DMS79 treated with DMSO at 0.1 percent for 48 hours (cell line): ENCODE measurements at regions not wholly inside any gene's neighbourhood (a gene's known extent, or its start where the extent isn't known, plus 50 kb on each side); places are given as distances from the start of the nearest gene placed in this dataset.
"Not testable (repeated sequence)": the region's sequence is repeated elsewhere in the genome, so short reads cannot be mapped to it uniquely, and the experiment has no call there.

ENCODE experiments used
- DNase-seq: peaks from one replicate; lab custom pipeline; 2025; lab: John Stamatoyannopoulos, UW

GRCh38 chr16:60392380-60392779, 1643.9 kb downstream of the CDH8 start:
- no peak for DNase-seq

DNA sequence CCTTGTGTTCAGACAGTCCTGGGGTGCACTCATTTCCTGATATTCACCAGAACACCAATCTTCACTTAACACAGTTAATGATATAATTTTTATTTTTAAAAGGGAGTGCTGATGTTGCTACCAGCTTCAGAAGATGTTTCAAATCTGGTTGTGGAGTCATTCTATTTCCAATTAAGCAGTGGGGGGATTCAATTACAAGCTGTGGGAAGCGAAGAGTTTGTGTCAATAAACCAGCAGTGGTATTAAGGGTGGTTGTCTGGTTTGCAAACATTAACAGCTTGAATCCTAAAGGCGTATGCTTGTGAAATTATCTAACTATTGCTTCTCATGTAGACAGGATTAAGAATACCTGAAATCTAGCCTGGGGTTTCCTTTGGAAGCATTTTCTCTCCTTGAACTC, 1637.5 kb upstream of the GOT2 start:
- no peak for DNase-seq

- DNase-seq = no peak
Measured at GRCh38 chr16:60367739-60368138, 1633.6 kb upstream of the GOT2 start.

DNA sequence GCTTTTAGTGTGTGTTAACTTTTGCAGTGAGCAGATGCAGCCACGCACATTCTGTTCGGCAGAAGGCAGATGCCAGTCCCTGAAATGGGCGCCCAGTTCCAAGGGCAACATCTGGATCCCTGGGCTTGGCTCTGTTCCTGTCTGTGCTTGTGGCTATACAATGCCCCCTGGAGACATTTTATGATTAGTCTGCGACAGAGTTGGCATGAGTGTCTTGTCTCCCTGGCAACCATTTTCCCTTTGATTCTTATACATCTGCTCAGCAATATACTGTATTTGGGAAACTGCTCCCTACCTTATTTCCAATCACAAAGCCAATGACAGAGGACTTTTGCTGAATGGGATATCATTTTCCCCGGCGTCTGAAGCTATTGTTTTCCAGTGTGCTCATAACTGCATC, 1629.5 kb upstream of the GOT2 start:
- DNase-seq = peak; percentile 18

DNA sequence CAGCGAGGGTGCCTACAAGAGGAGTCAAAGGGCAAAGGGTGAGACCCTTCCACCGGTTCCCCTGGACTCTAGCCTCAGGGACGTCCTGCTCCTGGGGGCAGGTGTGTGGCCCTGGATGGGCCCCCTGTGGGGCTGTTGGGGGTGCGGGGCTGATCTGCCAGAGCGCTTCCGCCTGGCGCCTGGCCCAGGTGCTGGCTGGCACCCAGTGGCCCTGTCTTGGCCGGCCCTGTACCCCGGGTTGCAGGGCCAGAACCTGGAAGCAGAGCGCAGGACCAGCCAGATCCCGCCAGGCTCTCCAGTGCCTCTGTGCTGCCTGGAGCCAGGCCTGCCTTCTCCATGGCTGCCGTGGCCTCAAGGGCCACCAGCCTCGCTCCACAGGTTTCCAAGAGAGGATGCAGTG, 1625.8 kb upstream of the GOT2 start:
- not testable (repeated sequence) for DNase-seq

- DNase-seq = not testable (repeated sequence)
Measured at GRCh38 chr16:60359412-60359811, 1625.3 kb upstream of the GOT2 start.

- not testable (repeated sequence) for DNase-seq
Measured at GRCh38 chr16:60357876-60358522, 1623.9 kb upstream of the GOT2 start.

- DNase-seq = no peak
Measured at GRCh38 chr16:60346256-60346655, 1612.1 kb upstream of the GOT2 start.

GRCh38 chr16:60337671-60338070, 1603.6 kb upstream of the GOT2 start:
- DNase-seq = peak; percentile 1

GRCh38 chr16:60331168-60331567, 1597.1 kb upstream of the GOT2 start:
- DNase-seq = no peak

GRCh38 chr16:60329108-60329507, 1595.0 kb upstream of the GOT2 start:
- DNase-seq = no peak

DNA sequence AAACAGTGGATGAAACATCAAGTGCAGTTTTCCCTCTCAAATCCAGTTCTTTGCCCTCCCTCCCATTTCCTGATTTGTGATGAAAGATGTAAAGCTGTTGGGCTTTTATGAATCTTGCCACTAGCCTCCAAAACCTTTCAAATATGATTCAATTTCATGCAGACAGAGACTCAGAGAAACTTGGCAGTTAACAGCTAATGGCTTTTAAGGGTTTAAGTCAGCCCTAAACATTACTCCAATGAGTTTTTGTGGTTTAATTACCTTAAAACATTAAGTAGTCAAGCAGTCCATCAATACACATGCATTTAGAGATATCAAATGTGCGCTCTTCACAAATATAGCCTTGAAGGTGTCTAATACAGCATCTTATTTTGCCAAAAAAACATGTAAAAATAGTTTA, 1594.0 kb upstream of the GOT2 start:
- peak; percentile 7 for DNase-seq

DNA sequence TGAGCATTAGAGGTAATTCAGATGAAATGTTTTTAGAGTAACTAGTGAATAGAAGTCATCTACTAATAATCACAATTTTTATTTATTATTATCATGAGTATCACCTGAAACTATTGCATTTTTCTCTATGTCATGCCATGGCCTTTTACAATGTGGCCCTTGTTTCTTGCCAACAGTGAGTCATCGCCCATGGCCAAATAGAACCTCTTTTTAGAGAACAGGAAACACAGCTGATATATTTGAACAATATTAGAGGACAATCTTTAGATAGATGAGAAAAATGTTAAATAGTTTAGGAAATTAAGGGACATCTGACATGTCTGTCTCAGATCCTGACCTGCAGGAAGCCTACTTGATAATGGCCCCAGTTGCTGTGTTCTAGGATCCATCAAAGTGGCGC, 1584.4 kb upstream of the GOT2 start:
- DNase-seq = no peak

- no peak for DNase-seq
Measured at GRCh38 chr16:60310846-60311445, 1576.8 kb upstream of the GOT2 start.

- no peak for DNase-seq
Measured at GRCh38 chr16:60304720-60305119, 1570.6 kb upstream of the GOT2 start.

DNA sequence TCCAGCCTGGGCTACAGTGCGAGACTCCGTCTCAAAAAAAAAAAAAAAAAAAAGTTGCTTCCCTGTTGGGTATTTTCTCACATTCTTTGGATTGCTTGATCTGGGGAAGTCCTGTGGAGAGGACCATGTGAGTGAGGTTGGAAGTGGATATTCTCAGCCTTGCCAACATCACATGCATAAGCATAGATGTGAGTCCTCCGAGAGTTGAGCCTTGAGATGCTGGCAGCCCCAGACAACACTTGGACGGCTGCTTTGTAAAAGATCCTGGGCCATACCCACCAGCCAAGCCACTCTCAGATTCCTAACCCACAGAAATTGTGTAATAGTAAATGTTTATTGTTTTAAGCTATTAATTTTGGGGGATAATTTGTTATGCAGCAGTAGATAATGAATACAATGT, 1570.0 kb upstream of the GOT2 start:
- no peak for DNase-seq

- no peak for DNase-seq
Measured at GRCh38 chr16:60302676-60303075, 1568.6 kb upstream of the GOT2 start.

DNA sequence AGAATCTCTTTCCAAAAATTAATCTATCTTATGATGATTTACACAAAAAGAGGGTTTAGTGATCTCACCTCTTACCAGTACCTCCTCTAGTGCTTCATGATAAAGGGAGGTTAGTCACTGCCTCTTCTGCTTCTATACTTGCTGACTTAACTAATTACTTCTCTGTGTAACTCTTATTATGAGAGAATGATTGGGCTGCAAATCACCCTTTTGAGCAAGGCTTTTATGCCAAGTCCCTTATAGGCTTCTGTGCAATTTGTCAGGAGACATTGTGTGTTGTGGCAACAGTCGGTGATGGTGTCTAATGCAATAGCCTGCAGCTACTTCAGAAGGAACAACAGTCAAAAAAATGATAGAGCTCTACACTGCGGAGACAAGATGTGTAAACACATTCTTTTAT, 1568.1 kb upstream of the GOT2 start:
- DNase-seq = no peak

- DNase-seq = no peak
Measured at GRCh38 chr16:60299241-60299776, 1565.2 kb upstream of the GOT2 start.

DNA sequence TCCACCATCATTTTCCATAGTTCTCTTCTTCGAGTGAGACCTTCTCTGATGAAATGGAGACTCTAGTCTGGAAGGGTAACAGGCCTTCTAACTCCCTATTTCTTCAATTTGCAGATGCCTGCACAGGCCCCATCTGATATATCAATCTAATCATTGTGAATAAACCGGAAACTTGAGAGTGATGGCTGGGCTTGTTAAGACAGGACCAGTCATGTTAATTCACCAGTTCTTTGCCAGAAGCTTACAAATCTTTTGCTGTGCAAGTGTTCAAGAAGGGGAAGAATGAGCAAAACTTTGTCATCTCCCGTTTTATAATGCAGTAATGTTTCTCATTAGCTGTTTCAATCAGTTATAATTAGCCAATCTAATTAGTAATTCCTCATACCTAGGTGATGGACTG, 1561.3 kb upstream of the GOT2 start:
- DNase-seq = no peak

GRCh38 chr16:60285794-60286193, 1551.7 kb upstream of the GOT2 start:
- no peak for DNase-seq

- no peak for DNase-seq
Measured at GRCh38 chr16:60279061-60279665, 1545.0 kb upstream of the GOT2 start.

GRCh38 chr16:60274431-60275019, 1540.4 kb upstream of the GOT2 start:
- DNase-seq = no peak
